GM12872 (cell line): ENCODE measurements at regions not wholly inside any gene's neighbourhood (a gene's known extent, or its start where the extent isn't known, plus 50 kb on each side); places are given as distances from the start of the nearest gene placed in this dataset.

Source experiments
- CTCF ChIP-seq: IDR thresholded peaks from 3 replicates; pipeline ENCODE4 v1.5.1; 2011; ENCODE audit warnings: low read depth, mild to moderate bottlenecking, low read length, moderate library complexity; ENCODE audit not compliant: insufficient read depth

- TF ChIP-seq CTCF: no peak
These were observed 59.6 kb upstream of the LIFR start for GRCh38 chr5:38615981-38616451.

- TF ChIP-seq CTCF: no peak
These were observed 61.7 kb upstream of the LIFR start for GRCh38 chr5:38618154-38618553.

- no peak for TF ChIP-seq CTCF
These were observed 64.9 kb upstream of the LIFR start for GRCh38 chr5:38621331-38621730.

GRCh38 chr5:38621840-38622437, 65.5 kb upstream of the LIFR start:
- no peak for TF ChIP-seq CTCF

- no peak for TF ChIP-seq CTCF
These were observed 66.3 kb upstream of the LIFR start for GRCh38 chr5:38622723-38623129.

GRCh38 chr5:38634568-38635369, 78.3 kb upstream of the LIFR start:
- no peak for TF ChIP-seq CTCF

- TF ChIP-seq CTCF: no peak
These were observed 80.2 kb upstream of the LIFR start for GRCh38 chr5:38636626-38637025.
